GM12892 (cell line): ENCODE measurements at regions not wholly inside any gene's neighbourhood (a gene's known extent, or its start where the extent isn't known, plus 50 kb on each side); places are given as distances from the start of the nearest gene placed in this dataset.

Experiments
- DNase-seq: peaks from one replicate; pipeline ENCODE4 v3.0.0; 2011; ENCODE audit not compliant: insufficient read length
- FAIRE-seq: peaks from 2 replicates; lab custom pipeline; 2011; peaks lifted over from hg19 to GRCh38; lab: Jason Lieb, UNC
- POLR2A ChIP-seq: IDR thresholded peaks from 2 replicates; pipeline ENCODE4 v1.6.1; 2011; ENCODE audit warnings: low read depth, low read length, control low read depth
- POLR2AphosphoS5 ChIP-seq: IDR thresholded peaks from 2 replicates; pipeline ENCODE4 v1.6.1; 2011; ENCODE audit warnings: low read depth, low read length, control low read depth
- TAF1 ChIP-seq: IDR thresholded peaks from 2 replicates; pipeline ENCODE4 v1.6.1; 2011; ENCODE audit warnings: low read depth, mild to moderate bottlenecking, control low read depth, low read length, borderline replicate concordance

GRCh38 chr5:105840800-105841199 is 1829.9 kb downstream of the EFNA5 start:
- FAIRE-seq (no peak), DNase-seq (no peak)
- TF ChIP-seq POLR2A (no peak), POLR2AphosphoS5 (no peak), TAF1 (no peak)

- FAIRE-seq = no peak
- TF ChIP-seq POLR2A (no peak), TAF1 (no peak), POLR2AphosphoS5 (no peak)
- no peak for DNase-seq
Observed at GRCh38 chr5:105836887-105837286, 1833.8 kb downstream of the EFNA5 start.

GRCh38 chr5:105836268-105836667 is 1834.5 kb downstream of the EFNA5 start:
- FAIRE-seq = no peak
- no peak for DNase-seq
- TF ChIP-seq POLR2A (no peak), POLR2AphosphoS5 (no peak)

- FAIRE-seq (no peak), DNase-seq (no peak)
- TF ChIP-seq POLR2AphosphoS5 (no peak), TAF1 (no peak), POLR2A (no peak)
Observed at GRCh38 chr5:105828821-105829220, 1841.9 kb downstream of the EFNA5 start.

GRCh38 chr5:105821800-105822199 is 1848.9 kb downstream of the EFNA5 start:
- FAIRE-seq = no peak
- TF ChIP-seq POLR2A (no peak), POLR2AphosphoS5 (no peak), TAF1 (no peak)

GRCh38 chr5:105817914-105818313 is 1852.8 kb downstream of the EFNA5 start:
- DNase-seq (no peak), FAIRE-seq (no peak)
- TF ChIP-seq TAF1 (no peak), POLR2AphosphoS5 (no peak), POLR2A (no peak)

More at GRCh38 chr5:105821800-105822199, 1848.9 kb downstream of the EFNA5 start:
- DNase-seq = no peak

GRCh38 chr5:105817416-105817815 is 1853.3 kb downstream of the EFNA5 start:
- DNase-seq (no peak), FAIRE-seq (no peak)
- TF ChIP-seq POLR2A (no peak), TAF1 (no peak), POLR2AphosphoS5 (no peak)

- DNase-seq = no peak
- FAIRE-seq = no peak
- TF ChIP-seq TAF1 (no peak), POLR2AphosphoS5 (no peak), POLR2A (no peak)
Observed at GRCh38 chr5:105816961-105817360, 1853.8 kb downstream of the EFNA5 start.

- DNase-seq (no peak), FAIRE-seq (no peak)
- TF ChIP-seq TAF1 (no peak), POLR2A (no peak), POLR2AphosphoS5 (no peak)
Observed at GRCh38 chr5:105812304-105812703, 1858.4 kb downstream of the EFNA5 start.

- no peak for FAIRE-seq
- TF ChIP-seq POLR2AphosphoS5 (no peak), POLR2A (no peak), TAF1 (no peak)
- no peak for DNase-seq
Observed at GRCh38 chr5:105807951-105808350, 1862.8 kb downstream of the EFNA5 start.

- DNase-seq (no peak), FAIRE-seq (no peak)
- TF ChIP-seq TAF1 (no peak), POLR2AphosphoS5 (no peak), POLR2A (no peak)
Observed at GRCh38 chr5:105807290-105807689, 1863.4 kb downstream of the EFNA5 start.

- TF ChIP-seq TAF1 (no peak), POLR2AphosphoS5 (no peak), POLR2A (no peak)
- DNase-seq (no peak), FAIRE-seq (no peak)
Observed at GRCh38 chr5:105806596-105806995, 1864.1 kb downstream of the EFNA5 start.

GRCh38 chr5:105803431-105803830 is 1867.3 kb downstream of the EFNA5 start:
- TF ChIP-seq POLR2A (no peak), TAF1 (no peak), POLR2AphosphoS5 (no peak)
- DNase-seq (no peak), FAIRE-seq (no peak)
